PC-3 (cell line): ENCODE measurements at regions not wholly inside any gene's neighbourhood (a gene's known extent, or its start where the extent isn't known, plus 50 kb on each side); places are given as distances from the start of the nearest gene placed in this dataset.

Source experiments
- ATAC-seq: fragments of 200-7000 bp; cut with Tn5 transposase; 2 replicates; pipeline ENCODE4 v1.9.1; 2020; ENCODE audit warnings: mild to moderate bottlenecking, moderate library complexity
- BruUV-seq: library from RNA; stranded (reverse); fragments of 400-500 nt; replicated peaks from 2 replicates; lab custom pipeline; 2021; lab: Mats Ljungman, UMichigan
- CTCF ChIA-PET: fragments of 300-600 bp; sonication (Branson Sonifier 250); formaldehyde crosslinking; loops from one replicate; lab custom pipeline; 2022; ENCODE audit warnings: antibody characterized with exemption; lab: Charles Lee
- POLR2A ChIA-PET: fragments of 300-600 bp; sonication (Branson Sonifier 250); formaldehyde crosslinking; loops from one replicate; lab custom pipeline; 2022; ENCODE audit warnings: antibody characterized with exemption; ENCODE audit not compliant: unreplicated experiment; lab: Charles Lee
- DNase-seq: peaks from one replicate; pipeline ENCODE4 v3.0.0-alpha.2; 2015
- H2AFZ ChIP-seq: fragments of 300-600 bp; sonication (generic); 2 replicates; pipeline ENCODE4 v1.6.0; 2016; ENCODE audit warnings: antibody characterized with exemption, low read length
- H3F3A ChIP-seq: fragments of 300-600 bp; sonication (generic); one replicate; pipeline ENCODE4 v1.6.0; 2017; ENCODE audit warnings: antibody characterized with exemption, low read length, control low read depth, mild to moderate bottlenecking; ENCODE audit not compliant: unreplicated experiment
- H3K27ac ChIP-seq: fragments of 300-600 bp; sonication (generic); 2 replicates; pipeline ENCODE4 v1.5.1; 2016; ENCODE audit warnings: mild to moderate bottlenecking, low read length
- H3K27me3 ChIP-seq: fragments of 300-600 bp; sonication (generic); 2 replicates; pipeline ENCODE4 v1.6.1; 2016; ENCODE audit warnings: low read length, mixed read lengths
- H3K36me3 ChIP-seq: fragments of 300-600 bp; sonication (generic); 2 replicates; pipeline ENCODE4 v1.6.1; 2016; ENCODE audit warnings: low read depth, mixed run types, low read length, mixed read lengths
- H3K4me1 ChIP-seq: fragments of 300-600 bp; sonication (generic); 2 replicates; pipeline ENCODE4 v1.5.1; 2016; ENCODE audit warnings: low read length; ENCODE audit not compliant: insufficient read depth
- H3K4me2 ChIP-seq: fragments of 300-600 bp; sonication (generic); 2 replicates; pipeline ENCODE4 v1.6.0; 2016; ENCODE audit warnings: low read length
- H3K4me3 ChIP-seq: fragments of 300-600 bp; sonication (generic); 2 replicates; pipeline ENCODE4 v1.5.1; 2016; ENCODE audit warnings: mild to moderate bottlenecking, low read length, mixed read lengths
- H3K79me2 ChIP-seq: fragments of 300-600 bp; sonication (generic); 2 replicates; pipeline ENCODE4 v1.6.1; 2017; ENCODE audit warnings: low read length, mixed read lengths
- H3K9ac ChIP-seq: fragments of 300-600 bp; sonication (generic); 2 replicates; pipeline ENCODE4 v1.6.0; 2016; ENCODE audit warnings: mild to moderate bottlenecking, low read length
- H3K9me2 ChIP-seq: fragments of 300-600 bp; sonication (generic); replicated peaks from 2 replicates; pipeline ENCODE4 v1.6.1; 2016; ENCODE audit warnings: mixed run types, low read length, mixed read lengths
- H3K9me3 ChIP-seq: fragments of 300-600 bp; sonication (generic); 2 replicates; pipeline ENCODE4 v1.6.1; 2016; ENCODE audit warnings: low read length, mixed read lengths
- H4K20me1 ChIP-seq: fragments of 300-600 bp; sonication (generic); 2 replicates; pipeline ENCODE4 v1.6.1; 2016; ENCODE audit warnings: low read length, mixed read lengths
- EZH2 ChIP-seq: fragments of 300-600 bp; sonication (generic); IDR thresholded peaks from one replicate; pipeline ENCODE4 v1.6.1; 2017; ENCODE audit warnings: antibody characterized with exemption, mild to moderate bottlenecking, low read length; ENCODE audit not compliant: unreplicated experiment
- EZH2phosphoT487 ChIP-seq: fragments of 300-600 bp; sonication (generic); IDR thresholded peaks from 2 replicates; pipeline ENCODE4 v1.6.1; 2018; ENCODE audit warnings: mild to moderate bottlenecking, antibody characterized with exemption, low read length, borderline replicate concordance
- intact Hi-C: fragments of 100-400 bp; cut with micrococcal nuclease; formaldehyde crosslinking; loops from 2 replicates; pipeline ENCODE4 v1.9.0; 2023
- TF ChIP-seq, protein P1 (sequence below): fragments of 300-600 bp; sonication (generic); conservative IDR thresholded peaks from 2 replicates; pipeline ENCODE4 v1.5.1; 2017; ENCODE audit warnings: antibody characterized with exemption, low read depth, mild to moderate bottlenecking, low read length

DNA sequence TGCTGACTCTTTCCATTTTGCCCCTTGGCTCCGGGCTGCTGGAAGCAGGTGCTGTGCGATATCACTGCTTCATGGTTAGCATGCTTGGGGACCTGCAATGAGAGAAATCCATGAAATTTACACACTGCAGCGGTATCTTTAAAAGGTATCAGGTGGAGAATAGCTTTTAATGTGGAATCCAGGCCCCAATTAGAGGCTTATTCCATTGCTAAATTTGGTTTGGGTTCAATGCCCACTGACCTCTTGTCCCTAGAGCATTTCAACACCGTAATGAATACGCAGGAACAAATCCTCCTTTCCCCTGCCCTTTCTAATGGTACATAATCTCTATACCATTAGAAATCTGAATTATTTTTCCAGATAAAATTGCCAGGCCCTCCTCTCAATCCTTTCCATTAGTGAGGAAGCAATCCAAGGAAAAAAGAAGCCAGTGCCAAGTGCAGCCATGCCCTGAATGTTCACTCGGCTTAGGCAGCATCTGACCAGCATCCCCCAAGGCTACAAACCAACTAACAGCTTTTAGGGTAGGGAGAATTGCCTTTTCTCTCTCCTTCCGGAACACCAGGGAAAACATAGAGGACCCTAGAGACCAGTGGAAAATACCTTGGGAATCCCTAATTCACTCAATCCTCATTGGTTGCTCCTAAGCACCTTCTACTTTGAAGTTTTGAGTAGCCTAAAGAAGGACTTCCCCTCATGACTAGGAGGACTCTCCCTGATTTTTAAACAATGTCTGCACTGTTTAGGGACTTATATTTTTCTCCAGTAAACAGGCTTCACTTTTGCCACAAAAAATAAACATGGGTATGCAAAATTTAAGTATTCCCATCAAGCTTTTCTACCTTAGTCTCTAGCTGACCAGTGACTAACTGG is 143.1 kb downstream of the QRSL1 start:
- Histone ChIP-seq H3K36me3 (no peaks in the 10 kb centered on the region), H3K4me1 (peaks cover 12% of the 10 kb centered on the region; the same call in 1 of the 2 replicates), H3K9me3 (peaks cover 6% of the 10 kb centered on the region; the same call in 1 of the 2 replicates), H3F3A (no peaks in the 10 kb centered on the region), H3K9me2 (no peaks in the 10 kb centered on the region), H3K27ac (no peak overlapping the region), H2AFZ (no peak overlapping the region), H3K9ac (no peak overlapping the region), H3K4me3 (no peak overlapping the region), H4K20me1 (no peaks in the 10 kb centered on the region), H3K4me2 (no peak overlapping the region), H3K79me2 (no peaks in the 10 kb centered on the region), H3K27me3 (no peaks in the 10 kb centered on the region)
- CTCF ChIA-PET: no interaction called here
- DNase-seq (no peak), ATAC-seq (no peak)
- intact Hi-C loops: no loop called here
- POLR2A ChIA-PET: interaction anchor here (0.6 kb wide), 1 partner anchor 99 kb away, joined by 3 read pairs; no protein-coding TSS in a partner anchor
- BruUV-seq: no TSS peak
- TF ChIP-seq EZH2phosphoT487 (no peak), EZH2 (no peak)
- TF ChIP-seq, protein P1, sequence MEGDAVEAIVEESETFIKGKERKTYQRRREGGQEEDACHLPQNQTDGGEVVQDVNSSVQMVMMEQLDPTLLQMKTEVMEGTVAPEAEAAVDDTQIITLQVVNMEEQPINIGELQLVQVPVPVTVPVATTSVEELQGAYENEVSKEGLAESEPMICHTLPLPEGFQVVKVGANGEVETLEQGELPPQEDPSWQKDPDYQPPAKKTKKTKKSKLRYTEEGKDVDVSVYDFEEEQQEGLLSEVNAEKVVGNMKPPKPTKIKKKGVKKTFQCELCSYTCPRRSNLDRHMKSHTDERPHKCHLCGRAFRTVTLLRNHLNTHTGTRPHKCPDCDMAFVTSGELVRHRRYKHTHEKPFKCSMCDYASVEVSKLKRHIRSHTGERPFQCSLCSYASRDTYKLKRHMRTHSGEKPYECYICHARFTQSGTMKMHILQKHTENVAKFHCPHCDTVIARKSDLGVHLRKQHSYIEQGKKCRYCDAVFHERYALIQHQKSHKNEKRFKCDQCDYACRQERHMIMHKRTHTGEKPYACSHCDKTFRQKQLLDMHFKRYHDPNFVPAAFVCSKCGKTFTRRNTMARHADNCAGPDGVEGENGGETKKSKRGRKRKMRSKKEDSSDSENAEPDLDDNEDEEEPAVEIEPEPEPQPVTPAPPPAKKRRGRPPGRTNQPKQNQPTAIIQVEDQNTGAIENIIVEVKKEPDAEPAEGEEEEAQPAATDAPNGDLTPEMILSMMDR: no peak

DNA sequence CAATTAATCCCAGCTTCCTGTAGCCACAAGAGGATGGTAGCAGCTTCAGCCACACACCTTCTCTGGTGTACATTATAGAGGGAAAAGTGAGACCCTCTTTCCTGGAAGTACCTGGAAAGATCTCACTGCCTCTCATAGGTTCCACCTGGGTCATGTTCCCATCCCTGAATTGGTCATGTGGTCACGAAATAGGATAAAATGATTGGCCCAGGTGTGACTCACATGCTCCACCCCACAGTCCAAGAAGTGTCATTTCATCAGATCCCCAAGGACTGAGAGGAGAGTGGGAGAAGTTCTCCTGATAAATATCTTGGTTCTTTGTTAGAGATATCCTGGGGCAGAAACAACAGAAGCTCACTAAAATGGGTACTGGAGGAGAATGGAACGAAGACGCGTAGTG is 142.4 kb downstream of the QRSL1 start:
- H3K4me2 ChIP-seq: no peak overlapping the region
- POLR2A ChIA-PET: no interaction called here
- CTCF ChIA-PET: no interaction called here
- H3K27ac ChIP-seq: no peak overlapping the region
- DNase-seq (no peak), ATAC-seq (no peak)
- TF ChIP-seq, protein P1: no peak
- TF ChIP-seq EZH2 (no peak), EZH2phosphoT487 (no peak)
- H3K4me1 ChIP-seq: peaks cover 12% of the 10 kb centered on the region; the same call in 1 of the 2 replicates
- no peak overlapping the region for H3K9ac ChIP-seq
- no TSS peak for BruUV-seq
- H3K9me3 ChIP-seq: peaks cover 6% of the 10 kb centered on the region; the same call in 1 of the 2 replicates
- no peaks in the 10 kb centered on the region for H3K36me3 ChIP-seq
- no peaks in the 10 kb centered on the region for H3K27me3 ChIP-seq
- no peaks in the 10 kb centered on the region for H3K79me2 ChIP-seq
- H3K9me2 ChIP-seq: no peaks in the 10 kb centered on the region
- H2AFZ ChIP-seq: no peak overlapping the region
- H4K20me1 ChIP-seq: no peaks in the 10 kb centered on the region
- H3F3A ChIP-seq: no peaks in the 10 kb centered on the region
- H3K4me3 ChIP-seq: no peak overlapping the region
- intact Hi-C loops: no loop called here

DNA sequence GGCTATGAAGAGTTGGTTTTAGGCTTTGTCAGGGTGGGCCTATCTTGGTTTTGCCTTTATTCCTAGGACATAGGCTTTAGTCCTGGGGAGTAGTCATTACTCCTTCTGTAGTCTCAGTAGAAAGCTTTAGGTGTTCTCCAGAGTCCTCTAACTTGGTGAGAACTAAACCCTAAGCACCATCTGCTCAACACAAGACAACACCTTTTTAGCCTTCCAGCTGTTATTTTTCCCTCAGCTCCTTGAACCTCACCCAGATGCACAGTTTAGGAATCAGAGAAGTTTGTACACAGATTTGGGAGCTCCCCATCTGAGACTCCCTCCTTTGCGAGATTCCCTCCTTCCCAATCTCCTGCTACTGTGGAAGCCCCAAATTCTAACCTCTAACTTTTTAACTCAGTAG is 141.3 kb downstream of the QRSL1 start:
- Histone ChIP-seq H2AFZ (no peak overlapping the region), H3K27ac (no peak overlapping the region), H3K79me2 (no peaks in the 10 kb centered on the region), H3F3A (no peaks in the 10 kb centered on the region), H3K9me3 (peaks cover 6% of the 10 kb centered on the region; the same call in 1 of the 2 replicates), H3K27me3 (no peaks in the 10 kb centered on the region), H3K9ac (no peak overlapping the region), H4K20me1 (no peaks in the 10 kb centered on the region), H3K36me3 (no peaks in the 10 kb centered on the region), H3K9me2 (no peaks in the 10 kb centered on the region), H3K4me2 (no peak overlapping the region), H3K4me3 (no peak overlapping the region), H3K4me1 (peaks cover 12% of the 10 kb centered on the region; the same call in 1 of the 2 replicates)
- POLR2A ChIA-PET: no interaction called here
- no TSS peak for BruUV-seq
- TF ChIP-seq EZH2phosphoT487 (no peak), EZH2 (no peak)
- TF ChIP-seq, protein P1: no peak
- DNase-seq: no peak
- ATAC-seq: no peak
- CTCF ChIA-PET: no interaction called here
- intact Hi-C loops: no loop called here
